ENCODE measurements at regions not wholly inside any gene's neighbourhood (a gene's known extent, or its start where the extent isn't known, plus 50 kb on each side); places are given as distances from the start of the nearest gene placed in this dataset.

DNA sequence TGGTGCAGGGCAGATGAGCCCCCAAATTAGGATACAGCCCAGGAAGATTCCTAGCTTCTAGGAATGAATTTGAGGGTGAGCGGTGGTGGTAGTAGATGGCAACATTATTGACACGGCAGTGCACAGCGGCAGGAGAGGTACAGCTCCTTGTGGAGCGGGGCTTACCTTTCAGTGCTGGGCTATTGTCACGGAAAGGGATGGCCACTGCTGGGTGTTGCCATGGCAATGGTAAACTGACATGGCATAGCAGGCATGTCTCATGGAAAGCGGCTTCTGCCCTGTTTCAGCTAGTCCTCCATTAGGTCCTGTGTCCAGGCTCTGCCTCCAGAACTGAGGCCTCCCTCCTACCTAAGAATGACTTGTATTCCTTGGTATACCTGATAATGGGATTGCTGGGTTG lies 81.8 kb upstream of the WDR1 start:
- ChIA-PET POLR2A (no interaction called here), CTCF (interaction anchor here (1.2 kb wide), 1 partner anchor 435 kb away, joined by 3 read pairs; no protein-coding TSS in a partner anchor), SMC1A (ENCODE audit: uncharacterized antibody, unreplicated experiment) (interaction anchor here (1.2 kb wide), 1 partner anchor 23 kb away, joined by 5 read pairs; no protein-coding TSS in a partner anchor), RAD21 (ENCODE audit: unreplicated experiment) (no interaction called here)
- Histone ChIP-seq H4K20me1 (ENCODE audit: control insufficient read depth, insufficient read depth) (no peaks in the 10 kb centered on the region), H3K4me3 (no peak overlapping the region), H3K4me2 (ENCODE audit: control insufficient read depth, insufficient read depth) (no peak overlapping the region), H3K36me3 (ENCODE audit: control insufficient read depth in 2 of 2, insufficient read depth in 2 of 2, low read length in 1 of 2) (no peaks in the 10 kb centered on the region), H3K27ac (ENCODE audit: control insufficient read depth, insufficient read depth) (no peak overlapping the region), H3K9ac (ENCODE audit: control insufficient read depth, insufficient read depth, low read length) (no peak overlapping the region), H3K79me2 (ENCODE audit: control insufficient read depth, insufficient read depth, low read length) (no peaks in the 10 kb centered on the region), H3K27me3 (replicated peaks in 1 of 2; ENCODE audit: control insufficient read depth in 2 of 2, insufficient read depth in 2 of 2, low read length in 1 of 2) (no peaks in the 10 kb centered on the region), H3K4me1 (ENCODE audit: control insufficient read depth, insufficient read depth, low read length) (no peaks in the 10 kb centered on the region), H3K9me3 (replicated peaks; ENCODE audit: control insufficient read depth, insufficient read depth, low read length) (no peaks in the 10 kb centered on the region), H2AFZ (ENCODE audit: control insufficient read depth, low read depth, low read length) (no peak overlapping the region)
- in situ Hi-C loops (cut with MboI): no loop called here
- ATAC-seq: no peak
- TF ChIP-seq SRF (IDR thresholded peaks at IDR 0.05; ENCODE audit: low read depth in 2 of 2, low read length in 2 of 2) (no peak), EED (IDR thresholded peaks at IDR 0.05; ENCODE audit: low read depth) (no peak), JUND (IDR thresholded peaks at IDR 0.05; ENCODE audit: low read depth, low read length) (no peak), HDGF (IDR thresholded peaks at IDR 0.05) (no peak), EGR1 (IDR thresholded peaks at IDR 0.05; ENCODE audit: borderline replicate concordance in 1 of 2, low read depth in 2 of 2, low read length in 2 of 2) (no peak), NFYB (IDR thresholded peaks at IDR 0.05; ENCODE audit: insufficient read depth, low read depth, low read length) (no peak), NR2F1 (conservative IDR thresholded peaks at IDR 0.05) (no peak), SPI1 (IDR thresholded peaks at IDR 0.05; ENCODE audit: borderline replicate concordance, insufficient read depth, low read depth, low read length) (no peak), CBX3 (IDR thresholded peaks at IDR 0.05; ENCODE audit: borderline replicate concordance, low read depth) (no peak), CHD1 (IDR thresholded peaks at IDR 0.05; ENCODE audit: low read depth, low read length) (no peak), IKZF2 (IDR thresholded peaks at IDR 0.05) (no peak)
- TF ChIP-seq, protein P1, sequence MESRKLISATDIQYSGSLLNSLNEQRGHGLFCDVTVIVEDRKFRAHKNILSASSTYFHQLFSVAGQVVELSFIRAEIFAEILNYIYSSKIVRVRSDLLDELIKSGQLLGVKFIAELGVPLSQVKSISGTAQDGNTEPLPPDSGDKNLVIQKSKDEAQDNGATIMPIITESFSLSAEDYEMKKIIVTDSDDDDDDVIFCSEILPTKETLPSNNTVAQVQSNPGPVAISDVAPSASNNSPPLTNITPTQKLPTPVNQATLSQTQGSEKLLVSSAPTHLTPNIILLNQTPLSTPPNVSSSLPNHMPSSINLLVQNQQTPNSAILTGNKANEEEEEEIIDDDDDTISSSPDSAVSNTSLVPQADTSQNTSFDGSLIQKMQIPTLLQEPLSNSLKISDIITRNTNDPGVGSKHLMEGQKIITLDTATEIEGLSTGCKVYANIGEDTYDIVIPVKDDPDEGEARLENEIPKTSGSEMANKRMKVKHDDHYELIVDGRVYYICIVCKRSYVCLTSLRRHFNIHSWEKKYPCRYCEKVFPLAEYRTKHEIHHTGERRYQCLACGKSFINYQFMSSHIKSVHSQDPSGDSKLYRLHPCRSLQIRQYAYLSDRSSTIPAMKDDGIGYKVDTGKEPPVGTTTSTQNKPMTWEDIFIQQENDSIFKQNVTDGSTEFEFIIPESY (IDR thresholded peaks at IDR 0.05): no peak
- TF ChIP-seq, protein P2, sequence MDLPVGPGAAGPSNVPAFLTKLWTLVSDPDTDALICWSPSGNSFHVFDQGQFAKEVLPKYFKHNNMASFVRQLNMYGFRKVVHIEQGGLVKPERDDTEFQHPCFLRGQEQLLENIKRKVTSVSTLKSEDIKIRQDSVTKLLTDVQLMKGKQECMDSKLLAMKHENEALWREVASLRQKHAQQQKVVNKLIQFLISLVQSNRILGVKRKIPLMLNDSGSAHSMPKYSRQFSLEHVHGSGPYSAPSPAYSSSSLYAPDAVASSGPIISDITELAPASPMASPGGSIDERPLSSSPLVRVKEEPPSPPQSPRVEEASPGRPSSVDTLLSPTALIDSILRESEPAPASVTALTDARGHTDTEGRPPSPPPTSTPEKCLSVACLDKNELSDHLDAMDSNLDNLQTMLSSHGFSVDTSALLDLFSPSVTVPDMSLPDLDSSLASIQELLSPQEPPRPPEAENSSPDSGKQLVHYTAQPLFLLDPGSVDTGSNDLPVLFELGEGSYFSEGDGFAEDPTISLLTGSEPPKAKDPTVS (IDR thresholded peaks at IDR 0.05; ENCODE audit: low read depth, low read length): no peak
- TF ChIP-seq, protein P3, sequence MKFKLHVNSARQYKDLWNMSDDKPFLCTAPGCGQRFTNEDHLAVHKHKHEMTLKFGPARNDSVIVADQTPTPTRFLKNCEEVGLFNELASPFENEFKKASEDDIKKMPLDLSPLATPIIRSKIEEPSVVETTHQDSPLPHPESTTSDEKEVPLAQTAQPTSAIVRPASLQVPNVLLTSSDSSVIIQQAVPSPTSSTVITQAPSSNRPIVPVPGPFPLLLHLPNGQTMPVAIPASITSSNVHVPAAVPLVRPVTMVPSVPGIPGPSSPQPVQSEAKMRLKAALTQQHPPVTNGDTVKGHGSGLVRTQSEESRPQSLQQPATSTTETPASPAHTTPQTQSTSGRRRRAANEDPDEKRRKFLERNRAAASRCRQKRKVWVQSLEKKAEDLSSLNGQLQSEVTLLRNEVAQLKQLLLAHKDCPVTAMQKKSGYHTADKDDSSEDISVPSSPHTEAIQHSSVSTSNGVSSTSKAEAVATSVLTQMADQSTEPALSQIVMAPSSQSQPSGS (IDR thresholded peaks at IDR 0.05; ENCODE audit: low read length): no peak
- TF ChIP-seq, protein P4, sequence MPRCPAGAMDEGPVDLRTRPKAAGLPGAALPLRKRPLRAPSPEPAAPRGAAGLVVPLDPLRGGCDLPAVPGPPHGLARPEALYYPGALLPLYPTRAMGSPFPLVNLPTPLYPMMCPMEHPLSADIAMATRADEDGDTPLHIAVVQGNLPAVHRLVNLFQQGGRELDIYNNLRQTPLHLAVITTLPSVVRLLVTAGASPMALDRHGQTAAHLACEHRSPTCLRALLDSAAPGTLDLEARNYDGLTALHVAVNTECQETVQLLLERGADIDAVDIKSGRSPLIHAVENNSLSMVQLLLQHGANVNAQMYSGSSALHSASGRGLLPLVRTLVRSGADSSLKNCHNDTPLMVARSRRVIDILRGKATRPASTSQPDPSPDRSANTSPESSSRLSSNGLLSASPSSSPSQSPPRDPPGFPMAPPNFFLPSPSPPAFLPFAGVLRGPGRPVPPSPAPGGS (IDR thresholded peaks at IDR 0.05; ENCODE audit: borderline replicate concordance, insufficient read depth, low read depth, low read length, poor library complexity, severe bottlenecking): no peak
- no peak for FAIRE-seq
- 50% methylated on average over 6 of the region's 6 CpGs for WGBS (ENCODE audit: insufficient coverage, insufficient replicate concordance, low lambda C conversion rate, missing lambda C conversion rate)
- intact Hi-C loops (cut with micrococcal nuclease; ENCODE audit: unreplicated experiment): loop anchor here (5.0 kb wide), 1 partner anchor 39 kb away; no protein-coding TSS in a partner anchor
- no TSS peak for BruUV-seq (replicated peaks)
- DNase-seq (ENCODE audit: low read depth, low spot score): no peak
